NCI-H2227 treated with DMSO at 0.1 percent for 48 hours (cell line): ENCODE measurements at regions not wholly inside any gene's neighbourhood (a gene's known extent, or its start where the extent isn't known, plus 50 kb on each side); places are given as distances from the start of the nearest gene placed in this dataset.

ENCODE experiments used
- DNase-seq: peaks from one replicate; lab custom pipeline; 2025; lab: John Stamatoyannopoulos, UW

DNA sequence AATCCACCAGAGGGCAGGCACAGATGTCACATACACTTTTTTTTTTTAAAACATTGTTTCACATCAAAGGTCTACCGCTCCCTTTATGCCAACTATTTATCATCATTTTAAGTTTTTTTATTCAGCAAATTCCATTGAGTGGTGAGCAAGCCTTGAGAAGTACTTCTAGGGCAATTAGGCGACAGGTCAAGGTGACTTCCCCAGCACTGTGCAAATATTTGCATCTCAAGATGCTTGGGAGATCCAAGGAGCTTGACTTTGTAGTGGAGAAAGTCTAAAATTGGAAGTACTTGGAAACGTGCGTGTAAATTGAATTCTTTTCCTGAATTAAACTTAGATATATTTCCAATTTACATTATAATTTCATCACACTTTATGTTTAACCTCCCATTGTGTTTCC lies 211.1 kb downstream of the ICE1 start:
- no peak for DNase-seq

- no peak for DNase-seq
These were observed 210.2 kb downstream of the ICE1 start for GRCh38 chr5:5632678-5633077.

DNA sequence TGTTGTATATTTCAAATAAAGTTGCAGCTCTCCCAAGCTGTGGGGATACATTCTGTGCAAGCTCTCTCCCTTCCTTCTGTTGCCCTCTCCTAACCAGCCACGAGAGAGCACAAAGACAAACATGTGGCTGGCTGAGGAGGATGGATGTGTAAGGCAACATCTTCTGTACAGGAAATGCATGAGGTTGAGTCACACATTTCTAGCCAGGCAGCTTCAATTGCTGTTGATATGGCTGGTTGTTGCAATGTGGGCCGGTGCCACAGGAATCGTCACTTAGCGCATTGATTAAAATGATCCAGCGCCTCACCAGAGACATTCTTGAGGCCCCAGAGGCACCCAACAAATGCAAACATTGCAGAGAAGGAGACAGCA lies 207.1 kb downstream of the ICE1 start:
- DNase-seq = no peak

GRCh38 chr5:5628866-5629606 lies 206.6 kb downstream of the ICE1 start:
- no peak for DNase-seq

GRCh38 chr5:5626412-5626811 lies 203.9 kb downstream of the ICE1 start:
- DNase-seq = no peak

DNA sequence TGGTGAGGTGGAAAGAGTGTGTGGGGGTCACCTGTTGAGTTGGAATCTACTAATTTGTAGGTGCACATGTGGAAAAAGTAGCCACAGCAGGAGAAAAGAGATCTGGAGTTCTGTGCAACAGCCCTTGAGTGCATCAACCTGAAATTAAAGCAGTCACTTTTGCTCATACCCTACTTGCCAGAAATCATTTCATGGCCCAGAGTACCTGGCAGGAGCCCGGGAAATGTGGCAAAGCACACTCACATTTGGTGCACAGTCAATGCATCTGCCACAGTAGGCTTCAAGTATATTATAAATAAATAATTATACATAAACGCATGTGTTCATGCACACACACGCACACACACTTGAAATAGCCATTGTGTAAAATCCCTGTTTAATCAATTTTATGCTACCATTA lies 203.0 kb downstream of the ICE1 start:
- no peak for DNase-seq

- DNase-seq = no peak
These were observed 200.9 kb downstream of the ICE1 start for GRCh38 chr5:5623397-5623796.

DNA sequence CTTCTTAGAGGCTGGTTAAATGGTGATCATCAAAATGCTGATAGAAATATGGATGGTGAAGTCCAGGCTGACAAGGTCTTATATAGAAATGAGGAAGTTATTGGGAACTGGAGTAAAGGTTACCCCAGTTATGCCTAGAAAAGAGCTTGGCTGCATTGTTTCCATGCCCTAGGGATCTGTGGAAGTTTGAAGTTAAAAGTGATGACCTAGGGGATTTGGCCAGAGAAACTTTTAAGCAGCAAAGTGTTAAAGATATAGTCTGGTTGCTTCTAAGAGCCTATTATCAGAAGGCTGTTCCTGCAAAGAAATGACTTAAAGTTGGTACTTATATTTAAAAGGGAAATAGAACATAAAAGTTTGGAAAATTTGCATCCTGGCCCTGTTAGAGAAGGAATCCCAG lies 200.3 kb downstream of the ICE1 start:
- no peak for DNase-seq

DNA sequence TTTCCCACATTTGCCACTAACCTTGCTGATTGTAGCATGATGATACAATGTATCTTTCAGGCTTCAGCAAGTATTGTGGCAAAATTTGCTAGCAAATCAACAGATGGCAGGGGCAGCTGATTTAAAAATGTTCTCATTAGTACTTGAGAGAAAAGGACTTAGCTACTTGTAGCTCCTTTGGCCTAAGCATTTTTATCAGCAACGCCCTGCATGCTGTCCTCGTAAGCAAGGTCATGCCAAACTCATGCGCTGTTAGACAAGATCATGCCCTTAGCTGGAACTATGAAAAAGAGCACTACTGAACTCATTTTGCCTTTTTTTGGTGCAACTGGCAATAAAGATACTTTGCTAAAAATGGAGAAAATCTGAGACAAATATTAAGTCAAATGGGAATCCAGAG lies 197.1 kb downstream of the ICE1 start:
- no peak for DNase-seq

DNA sequence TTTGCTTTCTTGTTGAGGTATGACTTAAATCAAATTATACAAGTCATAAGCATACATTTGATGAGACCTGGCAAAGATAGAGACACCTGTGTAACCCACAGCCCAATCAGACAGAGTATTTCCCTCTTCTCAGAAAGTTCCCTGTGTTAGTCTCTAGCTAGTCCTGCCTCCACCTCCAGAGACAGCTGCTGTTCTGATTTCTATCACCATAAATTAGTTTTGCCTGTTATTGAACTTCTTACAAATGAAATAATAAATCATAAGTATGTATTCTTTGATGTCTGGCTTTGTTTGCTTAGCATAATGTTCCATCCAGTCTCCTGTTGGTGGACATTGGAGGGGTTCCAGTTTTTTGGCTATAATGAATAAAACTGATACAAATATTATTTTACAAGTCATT lies 194.5 kb downstream of the ICE1 start:
- no peak for DNase-seq

GRCh38 chr5:5616247-5616895 lies 193.9 kb downstream of the ICE1 start:
- no peak for DNase-seq

GRCh38 chr5:5615569-5615968 lies 193.1 kb downstream of the ICE1 start:
- DNase-seq = no peak

DNA sequence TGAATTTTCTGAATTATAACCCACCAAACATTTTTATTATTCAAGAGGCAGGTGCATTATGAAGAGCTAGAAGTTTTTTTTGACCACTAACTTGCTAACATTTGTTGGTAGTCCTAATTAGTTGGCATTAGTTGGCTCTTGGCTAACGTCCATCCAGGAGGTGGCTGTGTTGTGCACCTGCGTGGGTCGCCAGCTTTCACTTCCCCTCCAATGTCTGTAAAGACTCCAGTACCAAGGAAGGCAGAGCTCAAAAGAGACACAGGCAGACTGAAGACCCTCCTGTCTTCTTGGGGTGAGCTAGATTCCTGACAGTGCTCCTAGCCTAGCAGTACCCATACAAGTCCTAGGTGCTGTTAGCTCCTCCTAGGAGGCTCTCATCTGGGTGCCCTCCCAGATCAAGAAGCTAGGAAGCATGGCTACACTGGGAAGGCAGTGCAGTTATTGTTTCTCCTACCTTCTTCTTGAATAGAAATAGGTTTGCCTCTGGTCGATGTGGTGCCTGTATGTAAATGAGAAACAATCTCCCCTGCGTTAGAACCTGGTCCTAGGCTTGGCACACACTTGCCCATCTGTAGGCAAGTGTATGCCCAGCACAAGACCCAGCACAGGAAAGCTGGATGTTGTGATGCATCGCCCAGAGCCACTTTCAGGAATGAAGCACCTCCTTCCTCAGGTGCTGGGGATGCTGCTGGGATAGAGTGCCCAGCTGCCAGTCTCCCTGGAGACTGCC lies 190.9 kb downstream of the ICE1 start:
- no peak for DNase-seq

- DNase-seq = no peak
These were observed 189.6 kb downstream of the ICE1 start for GRCh38 chr5:5612096-5612495.

GRCh38 chr5:5609935-5610334 lies 187.5 kb downstream of the ICE1 start:
- DNase-seq = no peak

DNA sequence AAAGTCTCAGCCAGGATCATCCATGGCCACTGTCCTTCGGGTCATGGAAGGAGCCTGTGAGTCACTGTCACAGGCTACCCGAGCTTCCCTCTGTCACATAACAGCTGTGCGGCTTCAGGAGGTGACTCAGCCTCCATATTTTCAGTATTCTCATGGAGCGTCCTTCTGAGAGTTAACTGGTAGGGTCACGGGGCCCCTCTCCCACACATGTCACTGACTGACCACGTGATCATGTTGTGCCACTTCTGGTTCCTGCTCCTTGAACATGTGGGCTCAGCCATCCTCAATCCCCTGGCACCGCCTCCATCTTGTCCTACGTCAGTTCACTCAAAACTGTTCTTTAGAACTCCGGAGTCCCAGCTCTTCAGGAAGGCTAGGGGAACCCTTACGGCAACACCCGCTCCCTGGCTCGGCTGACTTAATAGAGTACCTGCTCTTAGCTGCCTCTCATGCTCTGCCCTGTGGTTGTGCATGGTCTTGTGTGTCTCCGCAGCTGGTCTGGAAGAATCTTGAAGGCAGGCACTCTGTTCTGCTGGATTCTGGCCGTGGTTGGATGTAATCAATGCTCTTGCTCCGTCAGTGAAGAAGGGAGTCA lies 182.8 kb downstream of the ICE1 start:
- DNase-seq = no peak

GRCh38 chr5:5602554-5602953 lies 180.1 kb downstream of the ICE1 start:
- DNase-seq = no peak

DNA sequence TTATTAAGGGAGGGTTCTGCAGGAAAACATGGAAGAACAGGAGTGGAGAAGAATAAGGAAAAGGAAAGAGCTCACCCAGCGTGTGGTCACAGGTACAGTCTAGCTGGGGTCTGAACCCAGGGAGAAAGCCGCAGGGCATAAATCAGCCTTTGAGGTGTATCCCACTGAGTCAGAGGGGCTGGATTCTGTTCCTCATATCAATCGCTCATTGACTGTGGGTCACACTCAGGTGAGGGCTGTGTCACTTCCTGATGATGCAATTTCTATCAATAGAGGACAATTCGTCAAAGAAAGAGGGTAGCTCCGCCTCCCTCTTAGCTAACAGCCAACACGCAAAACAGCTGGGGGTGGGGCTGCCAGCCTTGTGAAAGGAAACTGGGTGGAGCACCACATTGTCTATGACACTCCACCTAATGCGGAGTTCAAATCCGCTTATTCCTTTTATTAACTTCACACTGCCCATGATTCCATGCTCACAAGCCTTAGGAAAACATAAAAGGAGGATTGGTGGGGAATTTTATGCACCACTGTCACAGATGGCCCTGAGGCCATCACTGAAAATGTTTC lies 176.2 kb downstream of the ICE1 start:
- no peak for DNase-seq

DNA sequence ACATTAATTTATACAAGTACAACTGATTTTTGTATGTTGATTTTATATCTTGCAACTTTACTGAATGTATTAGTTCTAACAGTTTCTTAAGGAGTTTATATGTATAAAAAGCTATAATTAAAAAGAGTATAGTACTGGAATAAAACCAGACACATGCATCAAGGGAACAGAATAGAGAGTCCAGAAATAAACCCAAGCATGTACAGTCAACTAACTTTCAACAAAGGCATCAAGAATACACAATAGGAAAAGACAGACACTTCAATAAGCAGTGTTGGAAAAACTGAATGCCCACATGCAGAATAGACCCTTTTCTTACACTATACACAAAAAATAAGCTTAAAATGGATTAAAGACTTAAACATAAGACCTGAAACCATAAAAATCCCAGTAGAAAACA lies 170.9 kb downstream of the ICE1 start:
- DNase-seq = no peak

DNA sequence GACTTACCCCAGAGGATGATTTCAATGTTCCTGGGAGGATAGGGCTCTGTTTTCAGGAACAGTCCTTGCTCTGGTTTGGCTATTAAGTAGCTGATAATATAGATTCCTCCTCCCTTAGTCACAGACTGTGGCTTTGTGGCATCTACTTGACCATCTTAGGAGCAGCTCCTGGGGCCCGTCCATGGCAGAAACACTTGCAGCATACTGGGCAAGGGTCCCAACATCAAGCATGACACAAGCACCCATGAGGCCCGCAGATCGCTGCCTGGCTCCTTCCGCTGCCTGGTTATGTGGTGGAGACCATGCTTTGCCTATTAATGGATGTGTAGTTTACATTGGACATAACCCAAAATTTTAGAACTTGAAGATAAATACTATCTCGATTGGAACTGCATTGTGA lies 170.1 kb downstream of the ICE1 start:
- DNase-seq = no peak

- DNase-seq = no peak
These were observed 169.1 kb downstream of the ICE1 start for GRCh38 chr5:5591567-5591966.

DNA sequence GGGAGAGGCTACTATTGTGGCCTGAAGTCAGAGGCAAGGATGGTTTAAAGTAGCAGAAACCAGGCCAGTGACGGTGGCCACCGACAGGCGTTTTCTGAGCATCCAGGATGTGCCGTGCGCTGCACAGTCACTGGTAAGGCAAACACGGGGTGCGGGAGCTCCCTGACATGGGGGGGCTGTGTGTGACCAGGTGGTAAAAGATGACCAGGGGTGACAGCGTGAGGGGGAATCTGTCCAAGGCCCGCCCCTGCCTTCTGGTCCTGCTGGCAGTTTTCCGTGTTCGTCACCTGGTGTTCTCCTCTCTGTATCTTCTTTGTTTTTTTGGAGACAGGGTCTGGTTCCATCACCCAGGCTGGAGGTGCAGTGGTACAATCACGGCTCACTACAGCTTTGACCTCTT lies 167.4 kb downstream of the ICE1 start:
- DNase-seq = no peak
